Choroid plexus epithelial cell (primary cell): ENCODE measurements at regions not wholly inside any gene's neighbourhood (a gene's known extent, or its start where the extent isn't known, plus 50 kb on each side); places are given as distances from the start of the nearest gene placed in this dataset.

Experiments
- DNase-seq: peaks from one replicate; pipeline ENCODE4 v3.0.0-alpha.2; 2010; ENCODE audit warnings: low read depth
- H3K4me3 ChIP-seq: 2 replicates; pipeline ENCODE4 v1.5.1; 2011; ENCODE audit warnings: low read depth, mild to moderate bottlenecking, control low read depth, low read length, moderate library complexity
- CTCF ChIP-seq: conservative IDR thresholded peaks from 2 replicates; pipeline ENCODE4 v1.5.1; 2011; ENCODE audit warnings: low read depth, mild to moderate bottlenecking, control low read depth, inconsistent platforms, low read length, moderate library complexity

- TF ChIP-seq CTCF, result no peak
- no peak for DNase-seq
- H3K4me3 ChIP-seq, result no peak overlapping the region
Observed at GRCh38 chr2:39932198-39932597, 153.1 kb upstream of the THUMPD2 start.

GRCh38 chr2:39930175-39930917 is 151.3 kb upstream of the THUMPD2 start:
- no peak overlapping the region for H3K4me3 ChIP-seq
- no peak for DNase-seq
- TF ChIP-seq CTCF, result no peak

- H3K4me3 ChIP-seq, result no peak overlapping the region
- no peak for TF ChIP-seq CTCF
- DNase-seq, result no peak
Observed at GRCh38 chr2:39929531-39929930, 150.5 kb upstream of the THUMPD2 start.

GRCh38 chr2:39925312-39925711 is 146.3 kb upstream of the THUMPD2 start:
- no peak overlapping the region for H3K4me3 ChIP-seq
- no peak for TF ChIP-seq CTCF
- DNase-seq, result no peak

- H3K4me3 ChIP-seq, result no peak overlapping the region
- no peak for DNase-seq
- no peak for TF ChIP-seq CTCF
Observed at GRCh38 chr2:39923455-39923854, 144.4 kb upstream of the THUMPD2 start.

GRCh38 chr2:39922679-39923405 is 143.8 kb upstream of the THUMPD2 start:
- no peak overlapping the region for H3K4me3 ChIP-seq
- DNase-seq, result no peak
- TF ChIP-seq CTCF, result no peak

GRCh38 chr2:39920307-39920801 is 141.3 kb upstream of the THUMPD2 start:
- no peak for TF ChIP-seq CTCF
- no peak for DNase-seq
- H3K4me3 ChIP-seq, result no peak overlapping the region
